ENCODE measurements at regions not wholly inside any gene's neighbourhood (a gene's known extent, or its start where the extent isn't known, plus 50 kb on each side); places are given as distances from the start of the nearest gene placed in this dataset.

- TF ChIP-seq EZH2 (IDR thresholded peaks at IDR 0.05; ENCODE audit: low read depth, unreplicated experiment): no peak
- TF ChIP-seq, protein P1, sequence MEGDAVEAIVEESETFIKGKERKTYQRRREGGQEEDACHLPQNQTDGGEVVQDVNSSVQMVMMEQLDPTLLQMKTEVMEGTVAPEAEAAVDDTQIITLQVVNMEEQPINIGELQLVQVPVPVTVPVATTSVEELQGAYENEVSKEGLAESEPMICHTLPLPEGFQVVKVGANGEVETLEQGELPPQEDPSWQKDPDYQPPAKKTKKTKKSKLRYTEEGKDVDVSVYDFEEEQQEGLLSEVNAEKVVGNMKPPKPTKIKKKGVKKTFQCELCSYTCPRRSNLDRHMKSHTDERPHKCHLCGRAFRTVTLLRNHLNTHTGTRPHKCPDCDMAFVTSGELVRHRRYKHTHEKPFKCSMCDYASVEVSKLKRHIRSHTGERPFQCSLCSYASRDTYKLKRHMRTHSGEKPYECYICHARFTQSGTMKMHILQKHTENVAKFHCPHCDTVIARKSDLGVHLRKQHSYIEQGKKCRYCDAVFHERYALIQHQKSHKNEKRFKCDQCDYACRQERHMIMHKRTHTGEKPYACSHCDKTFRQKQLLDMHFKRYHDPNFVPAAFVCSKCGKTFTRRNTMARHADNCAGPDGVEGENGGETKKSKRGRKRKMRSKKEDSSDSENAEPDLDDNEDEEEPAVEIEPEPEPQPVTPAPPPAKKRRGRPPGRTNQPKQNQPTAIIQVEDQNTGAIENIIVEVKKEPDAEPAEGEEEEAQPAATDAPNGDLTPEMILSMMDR (conservative IDR thresholded peaks at IDR 0.05; ENCODE audit: low read depth in 2 of 2): no peak
- TF ChIP-seq POLR2AphosphoS5 (IDR thresholded peaks at IDR 0.05; ENCODE audit: low read depth): no peak
- TF ChIP-seq REST (IDR thresholded peaks at IDR 0.05; ENCODE audit: unreplicated experiment): no peak
- no peak for TF ChIP-seq EZH2phosphoT487 (IDR thresholded peaks at IDR 0.05; ENCODE audit: unreplicated experiment)
- no peak for TF ChIP-seq JUNB (IDR thresholded peaks at IDR 0.05; ENCODE audit: unreplicated experiment)
Observed at GRCh38 chr2:88827821-88828220, 136.3 kb downstream of the RPIA start.
